ENCODE measurements at regions not wholly inside any gene's neighbourhood (a gene's known extent, or its start where the extent isn't known, plus 50 kb on each side); places are given as distances from the start of the nearest gene placed in this dataset.

DNA sequence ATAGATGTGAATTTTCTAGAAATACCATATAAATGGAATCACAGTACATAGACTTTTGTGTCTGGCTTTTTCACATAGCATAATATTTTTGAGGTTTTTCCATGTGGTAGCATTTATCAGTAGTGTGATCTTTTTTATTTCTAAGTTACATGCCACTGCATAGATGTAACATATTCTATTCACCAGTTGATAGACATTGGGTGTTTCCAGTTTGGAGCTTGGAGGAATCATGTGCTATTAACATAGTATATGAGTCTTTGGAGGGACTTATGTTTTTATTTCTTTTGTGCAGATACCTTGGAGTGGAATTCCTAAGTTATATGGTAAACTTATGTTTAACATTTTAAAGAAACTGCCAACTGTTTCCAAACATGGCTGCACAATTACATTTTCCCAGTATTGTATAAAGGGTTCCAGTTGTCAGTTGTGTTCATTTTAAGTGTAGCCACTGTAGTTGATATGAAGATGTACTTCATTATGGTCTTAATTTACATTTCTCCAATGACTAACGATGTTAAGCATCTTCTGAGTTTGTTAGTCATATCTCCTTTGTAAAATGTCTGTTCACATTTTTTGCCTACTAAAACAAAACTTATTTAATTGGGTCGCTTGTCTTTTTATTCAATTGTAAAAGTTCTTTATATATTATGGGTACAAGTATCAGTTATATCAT is 145.7 kb upstream of the TRPC6 start (continued):
- TF ChIP-seq, protein P1, sequence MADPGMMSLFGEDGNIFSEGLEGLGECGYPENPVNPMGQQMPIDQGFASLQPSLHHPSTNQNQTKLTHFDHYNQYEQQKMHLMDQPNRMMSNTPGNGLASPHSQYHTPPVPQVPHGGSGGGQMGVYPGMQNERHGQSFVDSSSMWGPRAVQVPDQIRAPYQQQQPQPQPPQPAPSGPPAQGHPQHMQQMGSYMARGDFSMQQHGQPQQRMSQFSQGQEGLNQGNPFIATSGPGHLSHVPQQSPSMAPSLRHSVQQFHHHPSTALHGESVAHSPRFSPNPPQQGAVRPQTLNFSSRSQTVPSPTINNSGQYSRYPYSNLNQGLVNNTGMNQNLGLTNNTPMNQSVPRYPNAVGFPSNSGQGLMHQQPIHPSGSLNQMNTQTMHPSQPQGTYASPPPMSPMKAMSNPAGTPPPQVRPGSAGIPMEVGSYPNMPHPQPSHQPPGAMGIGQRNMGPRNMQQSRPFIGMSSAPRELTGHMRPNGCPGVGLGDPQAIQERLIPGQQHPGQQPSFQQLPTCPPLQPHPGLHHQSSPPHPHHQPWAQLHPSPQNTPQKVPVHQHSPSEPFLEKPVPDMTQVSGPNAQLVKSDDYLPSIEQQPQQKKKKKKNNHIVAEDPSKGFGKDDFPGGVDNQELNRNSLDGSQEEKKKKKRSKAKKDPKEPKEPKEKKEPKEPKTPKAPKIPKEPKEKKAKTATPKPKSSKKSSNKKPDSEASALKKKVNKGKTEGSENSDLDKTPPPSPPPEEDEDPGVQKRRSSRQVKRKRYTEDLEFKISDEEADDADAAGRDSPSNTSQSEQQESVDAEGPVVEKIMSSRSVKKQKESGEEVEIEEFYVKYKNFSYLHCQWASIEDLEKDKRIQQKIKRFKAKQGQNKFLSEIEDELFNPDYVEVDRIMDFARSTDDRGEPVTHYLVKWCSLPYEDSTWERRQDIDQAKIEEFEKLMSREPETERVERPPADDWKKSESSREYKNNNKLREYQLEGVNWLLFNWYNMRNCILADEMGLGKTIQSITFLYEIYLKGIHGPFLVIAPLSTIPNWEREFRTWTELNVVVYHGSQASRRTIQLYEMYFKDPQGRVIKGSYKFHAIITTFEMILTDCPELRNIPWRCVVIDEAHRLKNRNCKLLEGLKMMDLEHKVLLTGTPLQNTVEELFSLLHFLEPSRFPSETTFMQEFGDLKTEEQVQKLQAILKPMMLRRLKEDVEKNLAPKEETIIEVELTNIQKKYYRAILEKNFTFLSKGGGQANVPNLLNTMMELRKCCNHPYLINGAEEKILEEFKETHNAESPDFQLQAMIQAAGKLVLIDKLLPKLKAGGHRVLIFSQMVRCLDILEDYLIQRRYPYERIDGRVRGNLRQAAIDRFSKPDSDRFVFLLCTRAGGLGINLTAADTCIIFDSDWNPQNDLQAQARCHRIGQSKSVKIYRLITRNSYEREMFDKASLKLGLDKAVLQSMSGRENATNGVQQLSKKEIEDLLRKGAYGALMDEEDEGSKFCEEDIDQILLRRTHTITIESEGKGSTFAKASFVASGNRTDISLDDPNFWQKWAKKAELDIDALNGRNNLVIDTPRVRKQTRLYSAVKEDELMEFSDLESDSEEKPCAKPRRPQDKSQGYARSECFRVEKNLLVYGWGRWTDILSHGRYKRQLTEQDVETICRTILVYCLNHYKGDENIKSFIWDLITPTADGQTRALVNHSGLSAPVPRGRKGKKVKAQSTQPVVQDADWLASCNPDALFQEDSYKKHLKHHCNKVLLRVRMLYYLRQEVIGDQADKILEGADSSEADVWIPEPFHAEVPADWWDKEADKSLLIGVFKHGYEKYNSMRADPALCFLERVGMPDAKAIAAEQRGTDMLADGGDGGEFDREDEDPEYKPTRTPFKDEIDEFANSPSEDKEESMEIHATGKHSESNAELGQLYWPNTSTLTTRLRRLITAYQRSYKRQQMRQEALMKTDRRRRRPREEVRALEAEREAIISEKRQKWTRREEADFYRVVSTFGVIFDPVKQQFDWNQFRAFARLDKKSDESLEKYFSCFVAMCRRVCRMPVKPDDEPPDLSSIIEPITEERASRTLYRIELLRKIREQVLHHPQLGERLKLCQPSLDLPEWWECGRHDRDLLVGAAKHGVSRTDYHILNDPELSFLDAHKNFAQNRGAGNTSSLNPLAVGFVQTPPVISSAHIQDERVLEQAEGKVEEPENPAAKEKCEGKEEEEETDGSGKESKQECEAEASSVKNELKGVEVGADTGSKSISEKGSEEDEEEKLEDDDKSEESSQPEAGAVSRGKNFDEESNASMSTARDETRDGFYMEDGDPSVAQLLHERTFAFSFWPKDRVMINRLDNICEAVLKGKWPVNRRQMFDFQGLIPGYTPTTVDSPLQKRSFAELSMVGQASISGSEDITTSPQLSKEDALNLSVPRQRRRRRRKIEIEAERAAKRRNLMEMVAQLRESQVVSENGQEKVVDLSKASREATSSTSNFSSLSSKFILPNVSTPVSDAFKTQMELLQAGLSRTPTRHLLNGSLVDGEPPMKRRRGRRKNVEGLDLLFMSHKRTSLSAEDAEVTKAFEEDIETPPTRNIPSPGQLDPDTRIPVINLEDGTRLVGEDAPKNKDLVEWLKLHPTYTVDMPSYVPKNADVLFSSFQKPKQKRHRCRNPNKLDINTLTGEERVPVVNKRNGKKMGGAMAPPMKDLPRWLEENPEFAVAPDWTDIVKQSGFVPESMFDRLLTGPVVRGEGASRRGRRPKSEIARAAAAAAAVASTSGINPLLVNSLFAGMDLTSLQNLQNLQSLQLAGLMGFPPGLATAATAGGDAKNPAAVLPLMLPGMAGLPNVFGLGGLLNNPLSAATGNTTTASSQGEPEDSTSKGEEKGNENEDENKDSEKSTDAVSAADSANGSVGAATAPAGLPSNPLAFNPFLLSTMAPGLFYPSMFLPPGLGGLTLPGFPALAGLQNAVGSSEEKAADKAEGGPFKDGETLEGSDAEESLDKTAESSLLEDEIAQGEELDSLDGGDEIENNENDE (IDR thresholded peaks at IDR 0.05; ENCODE audit: insufficient replicate concordance, low read length): no peak
- TF ChIP-seq RNF2 (IDR thresholded peaks at IDR 0.05; ENCODE audit: borderline replicate concordance, low read depth, low read length, missing control alignments, poor library complexity, severe bottlenecking) (no peak), RAD21 (IDR thresholded peaks at IDR 0.05 in 1 of 2, conservative IDR thresholded peaks at IDR 0.05 in 1 of 2; ENCODE audit: low read depth in 2 of 2, low read length in 2 of 2) (no peak)
